HepG2 (cell line): ENCODE measurements at regions not wholly inside any gene's neighbourhood (a gene's known extent, or its start where the extent isn't known, plus 50 kb on each side); places are given as distances from the start of the nearest gene placed in this dataset.

Source experiments
- ARID5B ChIP-seq: IDR thresholded peaks from 2 replicates; pipeline ENCODE4 v1.4.0; 2020; ENCODE audit warnings: mild to moderate bottlenecking, missing genetic modification reagents
- ATF2 ChIP-seq: sonication (generic); formaldehyde crosslinking; IDR thresholded peaks from 2 replicates; pipeline ENCODE4 v1.4.0; 2020; ENCODE audit warnings: missing genetic modification reagents
- ATF6 ChIP-seq: sonication (generic); formaldehyde crosslinking; conservative IDR thresholded peaks from 2 replicates; pipeline ENCODE4 v1.4.0; 2020; ENCODE audit warnings: missing genetic modification reagents
- FOXA3 ChIP-seq: IDR thresholded peaks from 2 replicates; pipeline ENCODE4 v1.6.1; 2016; ENCODE audit warnings: missing genetic modification reagents, missing compliant biosample characterization
- GATAD2A ChIP-seq: IDR thresholded peaks from 2 replicates; pipeline ENCODE4 v1.6.1; 2016
- IRF1 ChIP-seq: sonication (generic); formaldehyde crosslinking; IDR thresholded peaks from 2 replicates; pipeline ENCODE4 v1.4.0; 2020; ENCODE audit warnings: low read depth, mild to moderate bottlenecking, missing genetic modification reagents
- MLX ChIP-seq: IDR thresholded peaks from 2 replicates; pipeline ENCODE4 v1.6.1; 2016
- NR2F6 ChIP-seq, 2 experiments: IDR thresholded peaks; 2 replicates each; pipeline ENCODE4 v1.6.1; 2016; ENCODE audit warnings: antibody characterized with exemption in 1 of 2, mild to moderate bottlenecking in 1 of 2
- ONECUT2 ChIP-seq: sonication (generic); formaldehyde crosslinking; IDR thresholded peaks from 2 replicates; pipeline ENCODE4 v1.4.0; 2020; ENCODE audit warnings: missing genetic modification reagents
- POLR2AphosphoS5 ChIP-seq: IDR thresholded peaks from 2 replicates; pipeline ENCODE4 v1.6.1; 2012; ENCODE audit warnings: low read depth, low read length
- SOX5 ChIP-seq: IDR thresholded peaks from 2 replicates; pipeline ENCODE4 v1.6.1; 2016; ENCODE audit warnings: borderline replicate concordance
- SOX6 ChIP-seq, 2 experiments: fragments of 450-650 bp in 1 of 2; sonication (generic) in 1 of 2; formaldehyde crosslinking in 1 of 2; IDR thresholded peaks; 2 replicates each; pipeline versions ENCODE4 v1.4.0 to v1.6.1; 2017 to 2020; ENCODE audit warnings: antibody characterized with exemption in 1 of 2, mild to moderate bottlenecking in 1 of 2, missing genetic modification reagents in 1 of 2
- TOPORS ChIP-seq: sonication (generic); formaldehyde crosslinking; IDR thresholded peaks from 2 replicates; pipeline ENCODE4 v1.8.0; 2023; ENCODE audit warnings: mild to moderate bottlenecking, missing genetic modification reagents
- ZBTB8A ChIP-seq: sonication (generic); formaldehyde crosslinking; IDR thresholded peaks from 2 replicates; pipeline ENCODE4 v1.4.0; 2020; ENCODE audit warnings: mild to moderate bottlenecking, low read depth, missing genetic modification reagents, borderline replicate concordance
- ZNF562 ChIP-seq: sonication (generic); formaldehyde crosslinking; IDR thresholded peaks from 2 replicates; pipeline ENCODE4 v1.8.0; 2022; ENCODE audit warnings: missing genetic modification reagents, borderline replicate concordance
- ZNF564 ChIP-seq: sonication (generic); formaldehyde crosslinking; IDR thresholded peaks from 2 replicates; pipeline ENCODE4 v1.8.1; 2023; ENCODE audit warnings: mild to moderate bottlenecking, missing genetic modification reagents
- ZNF644 ChIP-seq: IDR thresholded peaks from 2 replicates; pipeline ENCODE4 v1.6.1; 2016; ENCODE audit warnings: low read depth
- ZNF768 ChIP-seq: sonication (generic); formaldehyde crosslinking; IDR thresholded peaks from 2 replicates; pipeline ENCODE4 v1.4.0; 2020; ENCODE audit warnings: missing genetic modification reagents

- TF ChIP-seq NR2F6 (IDR thresholded peaks at IDR 0.05) (no peak), NR2F6 (CRISPR knock-in tag; IDR thresholded peaks at IDR 0.05) (no peak), ARID5B (CRISPR knock-in tag) (peak; percentile 49), FOXA3 (CRISPR knock-in tag) (peak; percentile 57), TOPORS (CRISPR knock-in tag) (no peak), GATAD2A (CRISPR knock-in tag) (peak; percentile 16; the same call in 1 of the 2 replicates), ZNF564 (CRISPR knock-in tag) (no peak), ZNF768 (CRISPR knock-in tag) (no peak), POLR2AphosphoS5 (no peak), ZBTB8A (CRISPR knock-in tag) (no peak), SOX6 (IDR thresholded peaks at IDR 0.05) (no peak), SOX6 (CRISPR knock-in tag; IDR thresholded peaks at IDR 0.05) (peak; percentile 45; the same call in 1 of the 2 replicates), ONECUT2 (CRISPR knock-in tag) (no peak), SOX5 (no peak), ATF2 (CRISPR knock-in tag) (0 out of 2 replicates have a peak, but pooled peaks have one; percentile 17), ZNF562 (CRISPR knock-in tag) (no peak), MLX (CRISPR knock-in tag) (no peak), IRF1 (no peak), ZNF644 (CRISPR knock-in tag) (peak; percentile 45; the same call in 1 of the 2 replicates), ATF6 (no peak)
Observed at GRCh38 chr2:145845923-145846322, 1326.0 kb upstream of the ZEB2 start (continued).
